Activated T-cell treated with anti-CD3 and anti-CD28 coated beads for 1 hour (primary cell): ENCODE measurements at regions not wholly inside any gene's neighbourhood (a gene's known extent, or its start where the extent isn't known, plus 50 kb on each side); places are given as distances from the start of the nearest gene placed in this dataset.

Source experiments
- DNase-seq: peaks from one replicate; pipeline ENCODE4 v3.0.0-alpha.2; 2020; ENCODE audit warnings: low read depth

- DNase-seq: no peak
These were observed 321.4 kb upstream of the WWC1 start for GRCh38 chr5:167969998-167970397.

DNA sequence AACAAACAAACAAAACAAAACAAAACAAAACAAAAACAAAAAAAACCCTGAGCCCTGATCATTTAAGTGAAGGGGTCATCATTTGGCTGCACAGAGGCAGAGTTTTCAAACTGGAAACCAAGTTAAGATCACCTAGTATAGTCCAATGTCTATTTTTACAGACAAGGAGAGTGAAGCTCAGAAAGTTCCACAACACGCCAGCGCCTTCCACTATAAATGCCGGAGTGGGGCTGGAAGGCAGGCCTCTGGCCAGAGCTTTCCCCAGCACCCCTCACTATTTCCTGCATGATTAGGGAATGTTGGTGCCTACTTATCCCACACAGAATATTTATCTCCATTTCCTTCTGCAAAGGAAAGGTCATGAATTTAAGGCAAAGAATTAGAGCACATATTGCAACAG lies 319.7 kb upstream of the WWC1 start:
- no peak for DNase-seq

- no peak for DNase-seq
These were observed 318.3 kb upstream of the WWC1 start for GRCh38 chr5:167973126-167973525.

- DNase-seq: no peak
These were observed 306.5 kb upstream of the WWC1 start for GRCh38 chr5:167984951-167985350.

DNA sequence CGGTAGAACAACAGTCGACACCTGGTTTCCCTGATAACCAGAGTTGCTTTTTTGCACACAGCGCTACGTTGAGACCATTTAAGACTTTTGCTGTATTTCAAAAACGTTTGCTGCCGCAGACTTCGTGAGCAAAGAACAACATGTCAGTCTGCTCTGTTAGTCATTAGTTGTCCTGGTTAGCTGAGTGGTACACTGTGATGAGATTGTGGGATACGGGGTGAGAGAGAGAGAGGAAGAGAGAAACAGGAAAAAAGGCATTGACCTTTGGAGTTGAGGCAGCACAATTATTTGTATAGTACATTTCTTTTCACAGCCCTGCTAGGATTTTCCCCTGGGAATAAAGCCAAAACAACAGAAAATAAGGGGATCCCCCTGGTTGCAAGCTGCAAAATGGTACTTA lies 306.1 kb upstream of the WWC1 start:
- DNase-seq: no peak

DNA sequence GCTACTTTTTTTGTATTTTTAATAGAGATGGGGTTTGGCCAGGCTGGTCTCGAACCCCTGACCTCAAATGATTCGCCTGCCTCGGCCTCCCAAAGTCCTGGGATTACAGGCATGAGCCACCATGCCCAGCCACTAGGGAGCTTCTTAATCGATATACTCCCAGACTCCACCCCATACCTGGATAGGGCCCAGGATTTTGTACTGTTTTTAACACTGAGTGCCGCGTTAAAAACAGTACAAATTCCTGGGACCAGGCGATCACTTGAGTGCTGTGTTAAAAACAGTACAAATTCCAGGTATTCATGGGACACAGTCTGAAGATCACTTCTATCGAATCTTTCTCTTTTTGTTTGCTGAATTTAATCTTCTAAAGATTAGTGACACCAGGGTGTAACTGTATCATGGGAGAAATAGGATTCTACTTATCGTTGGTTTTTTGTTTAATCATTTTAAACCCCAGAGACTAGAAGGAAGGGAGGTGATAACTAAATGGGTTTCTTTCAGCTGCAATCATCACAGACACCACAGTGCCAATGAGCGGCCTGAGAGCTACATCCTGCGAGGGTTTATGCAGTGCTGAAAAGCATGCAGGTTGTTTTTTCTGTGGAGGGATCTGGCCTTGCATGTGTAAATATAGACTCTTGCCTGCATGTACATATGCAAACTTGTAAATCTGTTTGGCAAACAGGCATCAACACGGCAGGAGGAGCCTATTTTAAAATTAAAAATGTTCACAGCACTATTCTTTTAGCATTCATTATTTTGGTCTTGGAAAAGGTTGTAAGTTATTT lies 303.8 kb upstream of the WWC1 start:
- no peak for DNase-seq

GRCh38 chr5:167992868-167993267 lies 298.6 kb upstream of the WWC1 start:
- no peak for DNase-seq

DNA sequence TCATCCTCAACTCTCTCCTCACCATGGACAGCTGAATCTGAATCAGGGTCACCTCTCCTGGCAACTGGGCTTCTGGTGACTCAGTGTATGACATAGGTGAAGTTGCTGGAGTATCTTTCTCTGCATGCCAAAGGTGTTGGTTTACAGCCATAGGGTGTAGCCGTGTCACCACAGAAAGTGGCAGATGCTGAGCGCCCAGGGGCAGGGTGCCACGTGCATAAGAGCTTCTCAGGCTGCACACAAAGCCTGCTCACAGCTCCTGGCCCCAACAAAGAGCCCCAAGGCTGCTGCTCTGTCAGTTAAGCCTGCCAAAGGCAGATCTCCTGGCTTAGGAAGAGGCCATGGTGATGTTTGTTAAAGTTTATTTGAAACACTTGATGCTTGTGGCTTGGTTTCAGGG lies 297.7 kb upstream of the WWC1 start:
- DNase-seq: no peak

GRCh38 chr5:167995844-167996425 lies 295.5 kb upstream of the WWC1 start:
- no peak for DNase-seq

- DNase-seq: no peak
These were observed 293.2 kb upstream of the WWC1 start for GRCh38 chr5:167998148-167998767.

GRCh38 chr5:167999182-167999581 lies 292.3 kb upstream of the WWC1 start:
- no peak for DNase-seq

DNA sequence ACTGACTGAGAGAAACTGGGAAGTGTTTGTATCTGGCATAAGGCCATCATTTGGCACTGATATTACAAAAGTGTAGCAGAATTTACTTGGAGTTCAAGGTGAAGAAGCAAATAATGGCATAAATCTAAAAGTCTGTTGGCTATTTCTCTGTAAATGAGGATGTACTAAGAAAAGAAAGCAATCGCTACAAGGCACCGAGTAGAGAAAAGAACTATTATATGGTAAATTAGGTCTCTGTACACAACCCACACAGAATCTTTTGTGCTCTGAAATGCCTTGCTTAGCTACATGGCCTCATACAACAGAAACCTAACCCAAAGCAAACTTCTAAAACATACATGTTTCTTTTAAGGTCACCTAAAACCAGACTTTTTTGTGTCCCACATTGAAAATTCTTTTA lies 290.1 kb upstream of the WWC1 start:
- no peak for DNase-seq

DNA sequence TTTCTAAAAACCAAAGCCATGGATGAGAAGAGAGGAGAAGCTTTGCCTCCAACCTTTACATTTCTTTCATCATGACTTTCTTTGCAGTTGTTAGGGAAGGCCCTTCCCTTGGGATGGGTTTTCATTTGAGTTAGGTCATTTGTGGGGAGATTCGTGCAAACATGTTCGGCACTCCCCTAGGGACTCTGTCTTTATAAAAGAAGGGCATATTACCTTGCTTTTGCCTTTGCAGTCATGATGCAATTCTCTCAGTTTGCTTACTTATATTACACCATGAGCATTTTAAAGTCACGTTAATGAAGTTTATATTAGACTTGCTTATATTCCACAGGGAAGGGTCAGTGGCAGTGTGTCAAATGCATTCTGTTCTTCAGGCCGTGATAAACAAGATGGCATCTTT lies 289.3 kb upstream of the WWC1 start:
- no peak for DNase-seq

- no peak for DNase-seq
These were observed 286.4 kb upstream of the WWC1 start for GRCh38 chr5:168005093-168005492.

GRCh38 chr5:168005936-168006335 lies 285.5 kb upstream of the WWC1 start:
- DNase-seq: no peak

GRCh38 chr5:168006456-168007130 lies 284.9 kb upstream of the WWC1 start:
- DNase-seq: no peak

GRCh38 chr5:168007286-168007685 lies 284.2 kb upstream of the WWC1 start:
- no peak for DNase-seq

GRCh38 chr5:168008555-168008954 lies 282.9 kb upstream of the WWC1 start:
- no peak for DNase-seq

GRCh38 chr5:168011096-168011495 lies 280.3 kb upstream of the WWC1 start:
- no peak for DNase-seq

DNA sequence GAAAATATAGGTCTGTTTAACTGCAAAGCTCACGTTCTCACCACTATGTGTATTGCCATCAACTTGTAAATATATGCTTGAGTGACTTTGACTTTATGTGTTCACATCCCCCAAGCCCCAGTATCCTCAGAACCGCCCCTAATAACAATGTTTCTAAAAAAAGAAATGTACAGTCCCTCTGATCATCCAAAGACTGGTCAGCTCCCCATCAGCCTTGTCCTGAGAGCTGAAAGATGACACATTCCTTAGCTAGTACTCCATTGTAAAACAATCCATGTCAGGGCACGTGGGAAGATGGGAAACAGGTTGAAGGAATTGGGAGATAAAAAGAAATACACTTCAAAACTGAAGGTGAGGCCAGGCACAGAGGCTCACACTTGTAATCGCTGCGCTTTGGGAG lies 279.4 kb upstream of the WWC1 start:
- DNase-seq: no peak

DNA sequence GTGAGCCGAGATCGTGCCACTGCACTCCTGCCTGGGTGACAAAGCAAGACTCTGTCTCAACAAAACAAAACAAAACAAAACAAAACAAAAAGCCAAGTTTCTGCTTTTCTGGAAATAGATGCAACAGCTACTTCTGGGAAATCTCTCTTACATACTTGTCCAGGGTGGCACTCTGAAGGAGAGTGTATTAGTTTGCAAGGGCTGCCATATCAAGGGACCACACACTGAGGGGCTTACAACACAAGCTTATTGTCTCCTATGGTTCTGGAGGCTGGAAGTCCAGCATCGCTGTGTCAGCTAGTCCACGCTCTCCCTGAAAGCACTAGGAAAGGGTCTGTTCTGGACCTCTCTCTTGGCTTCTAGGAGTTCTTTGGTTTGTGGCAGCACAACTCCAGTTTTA lies 277.9 kb upstream of the WWC1 start:
- DNase-seq: no peak

DNA sequence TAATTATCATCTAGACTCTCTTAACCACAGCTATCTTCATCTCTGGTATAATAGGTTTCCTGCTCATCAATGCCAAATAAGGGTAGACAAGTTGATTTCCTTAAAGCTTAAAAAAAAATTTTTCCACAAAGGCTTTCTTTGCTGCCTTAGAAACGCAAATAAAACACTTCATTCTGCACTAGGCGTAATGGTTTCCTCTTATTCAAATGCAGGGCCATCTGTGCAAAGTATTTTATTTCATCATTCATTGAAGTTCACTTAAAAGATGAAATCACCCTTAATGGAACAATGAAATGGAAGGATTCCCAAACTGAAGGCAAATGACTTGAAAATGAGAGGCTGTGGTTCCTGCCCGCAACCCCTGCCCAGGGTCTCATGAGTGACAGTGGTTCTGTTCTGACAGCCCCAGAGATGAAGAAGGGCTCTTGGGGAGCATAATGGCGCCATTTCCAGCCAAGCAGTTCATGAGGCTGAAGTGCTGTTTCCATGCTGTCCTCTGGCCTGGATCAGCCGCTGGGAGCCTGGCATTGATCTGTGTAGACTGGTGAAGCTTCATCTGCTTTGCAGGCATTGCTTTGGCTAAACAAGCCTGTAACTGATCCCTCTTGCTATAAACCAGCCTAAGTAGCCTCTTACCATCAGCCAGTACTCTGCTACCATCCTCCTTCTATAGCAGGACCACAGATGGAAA lies 276.9 kb upstream of the WWC1 start:
- no peak for DNase-seq
